ENCODE measurements at regions not wholly inside any gene's neighbourhood (a gene's known extent, or its start where the extent isn't known, plus 50 kb on each side); places are given as distances from the start of the nearest gene placed in this dataset.

- H3K27me3 ChIP-seq (ENCODE audit: control insufficient read depth, insufficient read depth, low read length), result no peaks in the 10 kb centered on the region
- Mint-ChIP-seq H3K27me3 (no peaks in the 10 kb centered on the region), H3K4me3 (peak overlapping the region in 1 of 4 donors; percentile 47), H3K9me3 (peaks cover 0 to 2% (median 0%) of the 10 kb centered on the region in 7 donors), H3K4me1 (peaks cover 0 to 4% (median 1%) of the 10 kb centered on the region in 4 donors), H3K36me3 (no peaks in the 10 kb centered on the region), H3K27ac (no peak overlapping the region)
- H3K9me3 ChIP-seq (ENCODE audit: control insufficient read depth in 2 of 2, low read length in 2 of 2), result no peaks in the 10 kb centered on the region
- H3K4me1 ChIP-seq (ENCODE audit: control insufficient read depth, insufficient read depth, low read length, poor library complexity, severe bottlenecking), result no peaks in the 10 kb centered on the region
- ATAC-seq (ENCODE audit: low read depth in 2 of 2) (no peak), DNase-seq (peak in 1 of 3 donors; percentile 23)
- H3K4me3 ChIP-seq (ENCODE audit: low read depth, low read length), result peak overlapping the region; percentile 19
- no peaks in the 10 kb centered on the region for H3K36me3 ChIP-seq (ENCODE audit: control insufficient read depth, insufficient read depth, low read length)
- H3K27ac ChIP-seq (ENCODE audit: insufficient read depth, low read length, poor library complexity, severe bottlenecking), result no peak overlapping the region
These were observed 273.6 kb downstream of the PAX3 start for GRCh38 chr2:222024932-222025880.

- DNase-seq (no peak), ATAC-seq (ENCODE audit: low read depth in 2 of 2) (no peak)
- H3K27me3 Mint-ChIP-seq, result no peaks in the 10 kb centered on the region
- no peaks in the 10 kb centered on the region for H3K9me3 ChIP-seq (ENCODE audit: control insufficient read depth in 2 of 2, low read length in 2 of 2)
- no peaks in the 10 kb centered on the region for H3K36me3 Mint-ChIP-seq
- H3K36me3 ChIP-seq (ENCODE audit: control insufficient read depth, insufficient read depth, low read length), result no peaks in the 10 kb centered on the region
- H3K4me3 Mint-ChIP-seq, result no peak overlapping the region
- H3K27ac ChIP-seq (ENCODE audit: insufficient read depth, low read length, poor library complexity, severe bottlenecking), result no peak overlapping the region
- no peak overlapping the region for H3K4me3 ChIP-seq (ENCODE audit: low read depth, low read length)
- H3K9me3 Mint-ChIP-seq, result peaks cover 0 to 5% (median 0%) of the 10 kb centered on the region in 7 donors
- no peaks in the 10 kb centered on the region for H3K27me3 ChIP-seq (ENCODE audit: control insufficient read depth, insufficient read depth, low read length)
- no peaks in the 10 kb centered on the region for H3K4me1 ChIP-seq (ENCODE audit: control insufficient read depth, insufficient read depth, low read length, poor library complexity, severe bottlenecking)
- no peak overlapping the region for H3K27ac Mint-ChIP-seq
- H3K4me1 Mint-ChIP-seq, result no peaks in the 10 kb centered on the region
These were observed 281.4 kb downstream of the PAX3 start for GRCh38 chr2:222017252-222017850.

GRCh38 chr2:222013889-222014288 is 284.9 kb downstream of the PAX3 start:
- Histone ChIP-seq H3K27ac (ENCODE audit: insufficient read depth, low read length, poor library complexity, severe bottlenecking) (no peak overlapping the region), H3K9me3 (ENCODE audit: control insufficient read depth in 2 of 2, low read length in 2 of 2) (no peaks in the 10 kb centered on the region), H3K36me3 (ENCODE audit: control insufficient read depth, insufficient read depth, low read length) (no peaks in the 10 kb centered on the region), H3K4me3 (ENCODE audit: low read depth, low read length) (no peak overlapping the region), H3K4me1 (ENCODE audit: control insufficient read depth, insufficient read depth, low read length, poor library complexity, severe bottlenecking) (no peaks in the 10 kb centered on the region), H3K27me3 (ENCODE audit: control insufficient read depth, insufficient read depth, low read length) (no peaks in the 10 kb centered on the region)
- no peaks in the 10 kb centered on the region for H3K36me3 Mint-ChIP-seq
- H3K4me3 Mint-ChIP-seq, result no peak overlapping the region
- ATAC-seq (ENCODE audit: low read depth in 2 of 2), result no peak
- H3K27me3 Mint-ChIP-seq, result no peaks in the 10 kb centered on the region
- H3K27ac Mint-ChIP-seq, result no peak overlapping the region
- DNase-seq, result no peak
- H3K9me3 Mint-ChIP-seq, result peaks cover 0 to 5% (median 0%) of the 10 kb centered on the region in 7 donors
- no peaks in the 10 kb centered on the region for H3K4me1 Mint-ChIP-seq

- Mint-ChIP-seq H3K27me3 (no peaks in the 10 kb centered on the region), H3K4me3 (no peak overlapping the region), H3K9me3 (peaks cover 0 to 5% (median 2%) of the 10 kb centered on the region in 7 donors), H3K36me3 (no peaks in the 10 kb centered on the region), H3K27ac (no peak overlapping the region), H3K4me1 (no peaks in the 10 kb centered on the region)
- no peak for DNase-seq
- no peaks in the 10 kb centered on the region for H3K9me3 ChIP-seq (ENCODE audit: control insufficient read depth in 2 of 2, low read length in 2 of 2)
- no peaks in the 10 kb centered on the region for H3K27me3 ChIP-seq (ENCODE audit: control insufficient read depth, insufficient read depth, low read length)
- no peaks in the 10 kb centered on the region for H3K4me1 ChIP-seq (ENCODE audit: control insufficient read depth, insufficient read depth, low read length, poor library complexity, severe bottlenecking)
- H3K36me3 ChIP-seq (ENCODE audit: control insufficient read depth, insufficient read depth, low read length), result no peaks in the 10 kb centered on the region
- H3K4me3 ChIP-seq (ENCODE audit: low read depth, low read length), result no peak overlapping the region
- ATAC-seq (ENCODE audit: low read depth in 2 of 2), result no peak
- H3K27ac ChIP-seq (ENCODE audit: insufficient read depth, low read length, poor library complexity, severe bottlenecking), result no peak overlapping the region
These were observed 298.5 kb downstream of the PAX3 start for GRCh38 chr2:222000326-222000725.

GRCh38 chr2:221999717-222000116 is 299.1 kb downstream of the PAX3 start:
- ATAC-seq (ENCODE audit: low read depth in 2 of 2), result no peak
- H3K27me3 ChIP-seq (ENCODE audit: control insufficient read depth, insufficient read depth, low read length), result no peaks in the 10 kb centered on the region
- H3K4me3 Mint-ChIP-seq, result no peak overlapping the region

GRCh38 chr2:221999166-221999565 is 299.6 kb downstream of the PAX3 start:
- Histone ChIP-seq H3K27me3 (ENCODE audit: control insufficient read depth, insufficient read depth, low read length) (no peaks in the 10 kb centered on the region), H3K36me3 (ENCODE audit: control insufficient read depth, insufficient read depth, low read length) (no peaks in the 10 kb centered on the region), H3K4me3 (ENCODE audit: low read depth, low read length) (no peak overlapping the region), H3K4me1 (ENCODE audit: control insufficient read depth, insufficient read depth, low read length, poor library complexity, severe bottlenecking) (no peaks in the 10 kb centered on the region), H3K9me3 (ENCODE audit: control insufficient read depth in 2 of 2, low read length in 2 of 2) (no peaks in the 10 kb centered on the region), H3K27ac (ENCODE audit: insufficient read depth, low read length, poor library complexity, severe bottlenecking) (no peak overlapping the region)
- Mint-ChIP-seq H3K4me1 (no peaks in the 10 kb centered on the region), H3K9me3 (peaks cover 0 to 4% (median 2%) of the 10 kb centered on the region in 7 donors), H3K36me3 (no peaks in the 10 kb centered on the region), H3K4me3 (no peak overlapping the region), H3K27ac (no peak overlapping the region), H3K27me3 (no peaks in the 10 kb centered on the region)
- no peak for DNase-seq
- no peak for ATAC-seq (ENCODE audit: low read depth in 2 of 2)

More at GRCh38 chr2:221999717-222000116, 299.1 kb downstream of the PAX3 start:
- Histone ChIP-seq H3K4me3 (ENCODE audit: low read depth, low read length) (no peak overlapping the region), H3K4me1 (ENCODE audit: control insufficient read depth, insufficient read depth, low read length, poor library complexity, severe bottlenecking) (no peaks in the 10 kb centered on the region), H3K27ac (ENCODE audit: insufficient read depth, low read length, poor library complexity, severe bottlenecking) (no peak overlapping the region), H3K9me3 (ENCODE audit: control insufficient read depth in 2 of 2, low read length in 2 of 2) (no peaks in the 10 kb centered on the region), H3K36me3 (ENCODE audit: control insufficient read depth, insufficient read depth, low read length) (no peaks in the 10 kb centered on the region)
- Mint-ChIP-seq H3K27ac (no peak overlapping the region), H3K9me3 (peaks cover 0 to 5% (median 2%) of the 10 kb centered on the region in 7 donors), H3K36me3 (no peaks in the 10 kb centered on the region), H3K4me1 (no peaks in the 10 kb centered on the region), H3K27me3 (no peaks in the 10 kb centered on the region)
- no peak for DNase-seq

- Histone ChIP-seq H3K36me3 (ENCODE audit: control insufficient read depth, insufficient read depth, low read length) (no peaks in the 10 kb centered on the region), H3K27me3 (ENCODE audit: control insufficient read depth, insufficient read depth, low read length) (no peaks in the 10 kb centered on the region), H3K27ac (ENCODE audit: insufficient read depth, low read length, poor library complexity, severe bottlenecking) (no peak overlapping the region), H3K4me1 (ENCODE audit: control insufficient read depth, insufficient read depth, low read length, poor library complexity, severe bottlenecking) (no peaks in the 10 kb centered on the region), H3K4me3 (ENCODE audit: low read depth, low read length) (no peak overlapping the region), H3K9me3 (ENCODE audit: control insufficient read depth in 2 of 2, low read length in 2 of 2) (no peaks in the 10 kb centered on the region)
- DNase-seq, result no peak
- H3K9me3 Mint-ChIP-seq, result peaks cover 0 to 4% (median 0%) of the 10 kb centered on the region in 7 donors
- H3K36me3 Mint-ChIP-seq, result no peaks in the 10 kb centered on the region
- no peak for ATAC-seq (ENCODE audit: low read depth in 2 of 2)
- no peaks in the 10 kb centered on the region for H3K4me1 Mint-ChIP-seq
- H3K27me3 Mint-ChIP-seq, result no peaks in the 10 kb centered on the region
- H3K27ac Mint-ChIP-seq, result no peak overlapping the region
- no peak overlapping the region for H3K4me3 Mint-ChIP-seq
These were observed 301.1 kb downstream of the PAX3 start for GRCh38 chr2:221997683-221998082.
